Ishikawa (cell line): ENCODE measurements at regions not wholly inside any gene's neighbourhood (a gene's known extent, or its start where the extent isn't known, plus 50 kb on each side); places are given as distances from the start of the nearest gene placed in this dataset.

ENCODE experiments used
- CEBPB ChIP-seq: IDR thresholded peaks from 2 replicates; pipeline ENCODE4 v1.6.1; 2012
- CREB1 ChIP-seq: IDR thresholded peaks from 2 replicates; pipeline ENCODE4 v1.6.1; 2012; ENCODE audit warnings: low read depth
- EGR1 ChIP-seq: IDR thresholded peaks from 2 replicates; pipeline ENCODE4 v1.6.1; 2012
- EP300 ChIP-seq: IDR thresholded peaks from 2 replicates; pipeline ENCODE4 v1.6.1; 2012; ENCODE audit warnings: borderline replicate concordance
- FOXM1 ChIP-seq: IDR thresholded peaks from 2 replicates; pipeline ENCODE4 v1.6.1; 2012; ENCODE audit warnings: low read depth, borderline replicate concordance
- MAX ChIP-seq: IDR thresholded peaks from 2 replicates; pipeline ENCODE4 v1.6.1; 2012
- NFIC ChIP-seq: IDR thresholded peaks from 2 replicates; pipeline ENCODE4 v1.6.1; 2012
- RAD21 ChIP-seq: IDR thresholded peaks from 2 replicates; pipeline ENCODE4 v1.6.1; 2012; ENCODE audit warnings: low read depth
- REST ChIP-seq: IDR thresholded peaks from 2 replicates; pipeline ENCODE4 v1.6.1; 2012; ENCODE audit warnings: low read depth, mild to moderate bottlenecking
- TAF1 ChIP-seq: IDR thresholded peaks from 2 replicates; pipeline ENCODE4 v1.6.1; 2012; ENCODE audit warnings: low read depth, mild to moderate bottlenecking
- TCF12 ChIP-seq: IDR thresholded peaks from 2 replicates; pipeline ENCODE4 v1.6.1; 2012; ENCODE audit warnings: low read depth
- TEAD4 ChIP-seq: IDR thresholded peaks from 2 replicates; pipeline ENCODE4 v1.6.1; 2012
- USF1 ChIP-seq: IDR thresholded peaks from 2 replicates; pipeline ENCODE4 v1.6.1; 2012
- YY1 ChIP-seq: IDR thresholded peaks from 2 replicates; pipeline ENCODE4 v1.6.1; 2012; ENCODE audit warnings: low read depth
- ZBTB7A ChIP-seq: IDR thresholded peaks from 2 replicates; pipeline ENCODE4 v1.6.1; 2012; ENCODE audit warnings: low read depth

GRCh38 chr11:37038911-37039310 lies 440.9 kb upstream of the RAG2 start:
- no peak for TF ChIP-seq MAX
- no peak for TF ChIP-seq RAD21
- no peak for TF ChIP-seq CREB1
- TF ChIP-seq FOXM1: no peak

- TF ChIP-seq EP300 (no peak), ZBTB7A (no peak), FOXM1 (no peak), TAF1 (no peak), NFIC (no peak), MAX (no peak), TEAD4 (no peak)
Observed at GRCh38 chr11:37026741-37027140, 428.7 kb upstream of the RAG2 start.

- no peak for TF ChIP-seq YY1
- TF ChIP-seq USF1: no peak
- no peak for TF ChIP-seq EGR1
- TF ChIP-seq EP300: no peak
- no peak for TF ChIP-seq ZBTB7A
Observed at GRCh38 chr11:37026326-37026725, 428.3 kb upstream of the RAG2 start.

- TF ChIP-seq EP300: no peak
- TF ChIP-seq EGR1: no peak
- no peak for TF ChIP-seq CREB1
- no peak for TF ChIP-seq YY1
- TF ChIP-seq TAF1: no peak
- TF ChIP-seq USF1: no peak
Observed at GRCh38 chr11:37006563-37006962, 408.5 kb upstream of the RAG2 start.

GRCh38 chr11:37002831-37003230 lies 404.8 kb upstream of the RAG2 start:
- TF ChIP-seq YY1 (no peak), TEAD4 (no peak), USF1 (no peak), TCF12 (no peak), ZBTB7A (no peak), CREB1 (no peak), EP300 (no peak), EGR1 (no peak), RAD21 (no peak), FOXM1 (no peak), NFIC (no peak), REST (no peak), TAF1 (no peak), CEBPB (no peak), MAX (no peak)

- TF ChIP-seq ZBTB7A: no peak
- TF ChIP-seq CREB1: no peak
- no peak for TF ChIP-seq FOXM1
- TF ChIP-seq EGR1: no peak
- TF ChIP-seq NFIC: no peak
- no peak for TF ChIP-seq TEAD4
Observed at GRCh38 chr11:36997656-36998055, 399.6 kb upstream of the RAG2 start.

- TF ChIP-seq NFIC: no peak
- no peak for TF ChIP-seq YY1
- no peak for TF ChIP-seq TCF12
- TF ChIP-seq CREB1: no peak
- TF ChIP-seq MAX: no peak
- TF ChIP-seq RAD21: no peak
- no peak for TF ChIP-seq REST
- no peak for TF ChIP-seq TEAD4
- no peak for TF ChIP-seq TAF1
- no peak for TF ChIP-seq EGR1
Observed at GRCh38 chr11:36996795-36997194, 398.8 kb upstream of the RAG2 start.
